HEK293 (cell line): ENCODE measurements at regions not wholly inside any gene's neighbourhood (a gene's known extent, or its start where the extent isn't known, plus 50 kb on each side); places are given as distances from the start of the nearest gene placed in this dataset.

Experiments used
- CTCF ChIA-PET: fragments of 350-600 bp; formaldehyde crosslinking; extraction: SDS; loops from one replicate; lab custom pipeline; 2021; ENCODE audit warnings: antibody characterized with exemption; lab: Yijun Ruan, JAX
- POLR2A ChIA-PET: fragments of 300-600 bp; formaldehyde crosslinking; extraction: SDS; loops from one replicate; lab custom pipeline; 2020; ENCODE audit warnings: antibody characterized with exemption, inconsistent platforms; lab: Yijun Ruan, JAX
- H3K27ac ChIP-seq: fragments of 200-500 bp; sonication (Bioruptor generic); 2 replicates; pipeline ENCODE4 v1.5.1; 2014; ENCODE audit warnings: low read depth, low read length, control low read depth, inconsistent platforms; ENCODE audit errors: extremely low read depth
- H3K36me3 ChIP-seq, 2 experiments: fragments of 200-500 bp in 1 of 2; sonication (Bioruptor generic) in 1 of 2; 1 replicate in 1 of 2; 2 replicates in 1 of 2; pipeline ENCODE4 v1.5.1; 2014 to 2017; ENCODE audit warnings: inconsistent platforms in 2 of 2, low read length in 2 of 2; ENCODE audit not compliant: control insufficient read depth in 2 of 2, insufficient read depth in 1 of 2
- H3K4me1 ChIP-seq: fragments of 200-500 bp; sonication (Bioruptor generic); 2 replicates; pipeline ENCODE4 v1.5.1; 2014; ENCODE audit warnings: mild to moderate bottlenecking, low read length, inconsistent platforms; ENCODE audit not compliant: control insufficient read depth, insufficient read depth
- H3K4me3 ChIP-seq: 2 replicates; pipeline ENCODE4 v1.5.1; 2011; ENCODE audit warnings: low read depth, mild to moderate bottlenecking, control low read depth, low read length, moderate library complexity
- H3K9me3 ChIP-seq: fragments of 200-500 bp; sonication (Bioruptor generic); 2 replicates; pipeline ENCODE4 v1.5.1; 2014; ENCODE audit warnings: low read depth, low read length, inconsistent platforms; ENCODE audit not compliant: control insufficient read depth, insufficient read depth
- GLI4 ChIP-seq: fragments of 450-650 bp; formaldehyde crosslinking; IDR thresholded peaks from 2 replicates; pipeline ENCODE4 v1.5.1; 2016; ENCODE audit warnings: missing biosample characterization, missing genetic modification characterization
- GLIS1 ChIP-seq: fragments of 450-650 bp; formaldehyde crosslinking; IDR thresholded peaks from 2 replicates; pipeline ENCODE4 v1.5.1; 2016; ENCODE audit warnings: missing biosample characterization, missing genetic modification characterization
- KLF10 ChIP-seq: fragments of 450-650 bp; IDR thresholded peaks from 2 replicates; pipeline ENCODE4 v1.5.1; 2018; ENCODE audit warnings: missing biosample characterization, mild to moderate bottlenecking, missing genetic modification characterization
- KLF7 ChIP-seq: fragments of 450-650 bp; formaldehyde crosslinking; IDR thresholded peaks from 2 replicates; pipeline ENCODE4 v1.5.1; 2016; ENCODE audit warnings: missing biosample characterization, missing genetic modification characterization, borderline replicate concordance
- OSR2 ChIP-seq: fragments of 450-650 bp; formaldehyde crosslinking; IDR thresholded peaks from 2 replicates; pipeline ENCODE4 v1.5.1; 2016; ENCODE audit warnings: missing biosample characterization, missing genetic modification characterization
- SCRT2 ChIP-seq: fragments of 450-650 bp; formaldehyde crosslinking; IDR thresholded peaks from 2 replicates; pipeline ENCODE4 v1.5.1; 2016; ENCODE audit warnings: missing biosample characterization, missing genetic modification characterization
- SETDB1 ChIP-seq: IDR thresholded peaks from one replicate; pipeline ENCODE4 v1.6.1; 2017; ENCODE audit warnings: mild to moderate bottlenecking, low read length, moderate library complexity, mixed read lengths; ENCODE audit not compliant: insufficient read length
- YY2 ChIP-seq: fragments of 450-650 bp; formaldehyde crosslinking; IDR thresholded peaks from 2 replicates; pipeline ENCODE4 v1.5.1; 2016; ENCODE audit warnings: missing biosample characterization, missing genetic modification characterization
- ZNF202 ChIP-seq: fragments of 450-650 bp; formaldehyde crosslinking; IDR thresholded peaks from 2 replicates; pipeline ENCODE4 v1.5.1; 2016; ENCODE audit warnings: missing biosample characterization, missing genetic modification characterization, borderline replicate concordance
- ZNF221 ChIP-seq: fragments of 450-650 bp; formaldehyde crosslinking; IDR thresholded peaks from 2 replicates; pipeline ENCODE4 v1.5.1; 2017; ENCODE audit warnings: missing biosample characterization, missing genetic modification characterization, borderline replicate concordance
- ZNF37A ChIP-seq: fragments of 450-650 bp; IDR thresholded peaks from 2 replicates; pipeline ENCODE4 v1.5.1; 2018; ENCODE audit warnings: missing biosample characterization, missing genetic modification characterization
- ZNF571 ChIP-seq: fragments of 450-650 bp; formaldehyde crosslinking; IDR thresholded peaks from 2 replicates; pipeline ENCODE4 v1.5.0; 2017; ENCODE audit warnings: missing biosample characterization, missing genetic modification characterization
- ZNF701 ChIP-seq: fragments of 450-650 bp; formaldehyde crosslinking; IDR thresholded peaks from 2 replicates; pipeline ENCODE4 v1.5.1; 2016; ENCODE audit warnings: missing biosample characterization, missing genetic modification characterization
- ZNF747 ChIP-seq: fragments of 450-650 bp; formaldehyde crosslinking; IDR thresholded peaks from 2 replicates; pipeline ENCODE4 v1.5.1; 2016; ENCODE audit warnings: missing biosample characterization, missing genetic modification characterization
- ZNF76 ChIP-seq: fragments of 450-650 bp; formaldehyde crosslinking; IDR thresholded peaks from 2 replicates; pipeline ENCODE4; 2016; ENCODE audit warnings: low read depth, missing biosample characterization, missing genetic modification characterization, borderline replicate concordance
- TF ChIP-seq, protein P1 (sequence below): fragments of 450-650 bp; formaldehyde crosslinking; IDR thresholded peaks from 2 replicates; pipeline ENCODE4 v1.5.0; 2017; ENCODE audit warnings: missing biosample characterization, missing genetic modification characterization, borderline replicate concordance
- TF ChIP-seq, protein P2 (sequence below): fragments of 450-650 bp; formaldehyde crosslinking; conservative IDR thresholded peaks from 2 replicates; pipeline ENCODE4 v1.5.1; 2016; ENCODE audit warnings: low read depth, missing biosample characterization, missing genetic modification characterization

- H3K27ac ChIP-seq, result no peak overlapping the region
- ChIA-PET CTCF (no interaction called here), POLR2A (interaction anchor here (0.6 kb wide), 1 partner anchor 58 kb away, joined by 5 read pairs; no protein-coding TSS in a partner anchor)
- H3K9me3 ChIP-seq, result no peaks in the 10 kb centered on the region
- no peaks in the 10 kb centered on the region for H3K4me1 ChIP-seq
- H3K4me3 ChIP-seq, result no peak overlapping the region
- no peaks in the 10 kb centered on the region for H3K36me3 ChIP-seq
- TF ChIP-seq, protein P1, sequence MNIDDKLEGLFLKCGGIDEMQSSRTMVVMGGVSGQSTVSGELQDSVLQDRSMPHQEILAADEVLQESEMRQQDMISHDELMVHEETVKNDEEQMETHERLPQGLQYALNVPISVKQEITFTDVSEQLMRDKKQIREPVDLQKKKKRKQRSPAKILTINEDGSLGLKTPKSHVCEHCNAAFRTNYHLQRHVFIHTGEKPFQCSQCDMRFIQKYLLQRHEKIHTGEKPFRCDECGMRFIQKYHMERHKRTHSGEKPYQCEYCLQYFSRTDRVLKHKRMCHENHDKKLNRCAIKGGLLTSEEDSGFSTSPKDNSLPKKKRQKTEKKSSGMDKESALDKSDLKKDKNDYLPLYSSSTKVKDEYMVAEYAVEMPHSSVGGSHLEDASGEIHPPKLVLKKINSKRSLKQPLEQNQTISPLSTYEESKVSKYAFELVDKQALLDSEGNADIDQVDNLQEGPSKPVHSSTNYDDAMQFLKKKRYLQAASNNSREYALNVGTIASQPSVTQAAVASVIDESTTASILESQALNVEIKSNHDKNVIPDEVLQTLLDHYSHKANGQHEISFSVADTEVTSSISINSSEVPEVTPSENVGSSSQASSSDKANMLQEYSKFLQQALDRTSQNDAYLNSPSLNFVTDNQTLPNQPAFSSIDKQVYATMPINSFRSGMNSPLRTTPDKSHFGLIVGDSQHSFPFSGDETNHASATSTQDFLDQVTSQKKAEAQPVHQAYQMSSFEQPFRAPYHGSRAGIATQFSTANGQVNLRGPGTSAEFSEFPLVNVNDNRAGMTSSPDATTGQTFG (tag by site-specific recombination), result no peak
- TF ChIP-seq, protein P2, sequence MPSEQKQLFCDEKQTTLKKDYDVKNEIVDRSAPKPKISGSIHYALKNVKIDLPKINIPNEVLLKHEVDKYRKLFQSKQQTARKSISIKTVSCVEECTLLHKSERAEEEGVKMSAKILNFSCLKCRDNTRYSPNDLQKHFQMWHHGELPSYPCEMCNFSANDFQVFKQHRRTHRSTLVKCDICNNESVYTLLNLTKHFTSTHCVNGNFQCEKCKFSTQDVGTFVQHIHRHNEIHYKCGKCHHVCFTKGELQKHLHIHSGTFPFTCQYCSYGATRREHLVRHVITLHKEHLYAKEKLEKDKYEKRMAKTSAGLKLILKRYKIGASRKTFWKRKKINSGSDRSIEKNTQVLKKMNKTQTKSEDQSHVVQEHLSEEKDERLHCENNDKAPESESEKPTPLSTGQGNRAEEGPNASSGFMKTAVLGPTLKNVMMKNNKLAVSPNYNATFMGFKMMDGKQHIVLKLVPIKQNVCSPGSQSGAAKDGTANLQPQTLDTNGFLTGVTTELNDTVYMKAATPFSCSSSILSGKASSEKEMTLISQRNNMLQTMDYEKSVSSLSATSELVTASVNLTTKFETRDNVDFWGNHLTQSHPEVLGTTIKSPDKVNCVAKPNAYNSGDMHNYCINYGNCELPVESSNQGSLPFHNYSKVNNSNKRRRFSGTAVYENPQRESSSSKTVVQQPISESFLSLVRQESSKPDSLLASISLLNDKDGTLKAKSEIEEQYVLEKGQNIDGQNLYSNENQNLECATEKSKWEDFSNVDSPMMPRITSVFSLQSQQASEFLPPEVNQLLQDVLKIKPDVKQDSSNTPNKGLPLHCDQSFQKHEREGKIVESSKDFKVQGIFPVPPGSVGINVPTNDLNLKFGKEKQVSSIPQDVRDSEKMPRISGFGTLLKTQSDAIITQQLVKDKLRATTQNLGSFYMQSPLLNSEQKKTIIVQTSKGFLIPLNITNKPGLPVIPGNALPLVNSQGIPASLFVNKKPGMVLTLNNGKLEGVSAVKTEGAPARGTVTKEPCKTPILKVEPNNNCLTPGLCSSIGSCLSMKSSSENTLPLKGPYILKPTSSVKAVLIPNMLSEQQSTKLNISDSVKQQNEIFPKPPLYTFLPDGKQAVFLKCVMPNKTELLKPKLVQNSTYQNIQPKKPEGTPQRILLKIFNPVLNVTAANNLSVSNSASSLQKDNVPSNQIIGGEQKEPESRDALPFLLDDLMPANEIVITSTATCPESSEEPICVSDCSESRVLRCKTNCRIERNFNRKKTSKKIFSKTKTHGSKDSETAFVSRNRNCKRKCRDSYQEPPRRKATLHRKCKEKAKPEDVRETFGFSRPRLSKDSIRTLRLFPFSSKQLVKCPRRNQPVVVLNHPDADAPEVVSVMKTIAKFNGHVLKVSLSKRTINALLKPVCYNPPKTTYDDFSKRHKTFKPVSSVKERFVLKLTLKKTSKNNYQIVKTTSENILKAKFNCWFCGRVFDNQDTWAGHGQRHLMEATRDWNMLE (tag by site-specific recombination), result no peak
- TF ChIP-seq YY2 (no peak), ZNF701 (tag by site-specific recombination) (no peak), KLF10 (no peak), GLIS1 (tag by site-specific recombination) (no peak)
These were observed 339.2 kb downstream of the ZNF326 start for GRCh38 chr1:90334137-90334536.

GRCh38 chr1:90325168-90325567 is 330.3 kb downstream of the ZNF326 start:
- H3K27ac ChIP-seq, result no peak overlapping the region
- ChIA-PET POLR2A (no interaction called here), CTCF (no interaction called here)
- no peaks in the 10 kb centered on the region for H3K9me3 ChIP-seq
- H3K4me3 ChIP-seq, result no peak overlapping the region
- no peaks in the 10 kb centered on the region for H3K36me3 ChIP-seq
- H3K4me1 ChIP-seq, result no peaks in the 10 kb centered on the region
- no peak for TF ChIP-seq KLF7 (tag by site-specific recombination)
- TF ChIP-seq ZNF747 (tag by site-specific recombination), result no peak
- no peak for TF ChIP-seq SETDB1
- no peak for TF ChIP-seq GLI4
- TF ChIP-seq ZNF221 (tag by site-specific recombination), result no peak
- TF ChIP-seq OSR2 (tag by site-specific recombination), result no peak
- TF ChIP-seq ZNF76 (tag by site-specific recombination), result no peak
- TF ChIP-seq ZNF571 (tag by site-specific recombination), result no peak
- TF ChIP-seq SCRT2 (tag by site-specific recombination), result no peak
- no peak for TF ChIP-seq ZNF202
- TF ChIP-seq, all 188 proteins: peak for 0

DNA sequence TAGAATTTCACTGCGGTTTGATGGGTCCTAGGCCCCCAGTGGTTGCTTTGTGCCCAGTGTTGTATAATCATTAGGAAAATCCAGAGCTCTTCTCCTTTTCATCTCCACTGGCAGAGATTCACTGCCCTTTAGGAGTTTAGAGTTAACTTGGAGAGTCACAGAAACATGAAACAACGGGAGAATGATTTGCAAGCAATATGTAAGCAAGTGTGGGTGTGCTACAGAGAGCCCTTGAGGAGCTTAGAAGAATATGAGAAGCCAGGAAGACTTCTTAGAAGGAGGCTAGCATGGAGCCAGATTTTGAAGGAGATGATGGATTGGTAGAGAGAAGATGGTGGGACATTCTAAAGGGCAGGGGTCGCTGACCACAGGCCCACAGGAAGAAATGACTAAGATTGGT is 327.3 kb downstream of the ZNF326 start:
- POLR2A ChIA-PET, result no interaction called here
- CTCF ChIA-PET, result interaction anchor here (0.6 kb wide), 1 partner anchor 42 kb away, joined by 3 read pairs; no protein-coding TSS in a partner anchor
- Histone ChIP-seq H3K27ac (no peak overlapping the region), H3K4me3 (no peak overlapping the region), H3K9me3 (no peaks in the 10 kb centered on the region)
- TF ChIP-seq ZNF37A, result no peak
- TF ChIP-seq, all 188 proteins: peak for 0
- H3K36me3 ChIP-seq, result no peaks in the 10 kb centered on the region
- no peaks in the 10 kb centered on the region for H3K4me1 ChIP-seq
